Chondrocyte (in vitro differentiated cells): ENCODE measurements at regions not wholly inside any gene's neighbourhood (a gene's known extent, or its start where the extent isn't known, plus 50 kb on each side); places are given as distances from the start of the nearest gene placed in this dataset.
A peak's percentile ranks its signal among the peaks of the same experiment; 100 is the strongest.

Source experiments
- DNase-seq: peaks from one replicate; pipeline ENCODE4 v3.0.0; 2021; ENCODE audit warnings: mixed read lengths, low spot score
- H3K27ac Mint-ChIP-seq: one replicate; pipeline ENCODE4 v1.8.0; 2021; ENCODE audit warnings: mild to moderate bottlenecking, moderate library complexity, mixed read lengths; ENCODE audit not compliant: unreplicated experiment
- H3K27me3 Mint-ChIP-seq: 2 replicates; pipeline ENCODE4 v1.8.0; 2021; ENCODE audit warnings: low read depth, mixed read lengths
- H3K36me3 Mint-ChIP-seq: 2 replicates; pipeline ENCODE4 v1.8.0; 2021; ENCODE audit warnings: low read depth, mixed read lengths
- H3K4me1 Mint-ChIP-seq: 2 replicates; pipeline ENCODE4 v1.8.0; 2021; ENCODE audit warnings: low read depth, mild to moderate bottlenecking, mixed read lengths
- H3K4me3 Mint-ChIP-seq: one replicate; pipeline ENCODE4 v1.8.0; 2021; ENCODE audit warnings: mild to moderate bottlenecking, moderate library complexity, mixed read lengths; ENCODE audit not compliant: unreplicated experiment
- H3K9me3 Mint-ChIP-seq: 2 replicates; pipeline ENCODE4 v1.8.0; 2021; ENCODE audit warnings: low read depth, mixed read lengths
- TF ChIP-seq, protein P1 (sequence below): fragments of 200-600 bp; sonication (generic); IDR thresholded peaks from 2 replicates; pipeline ENCODE4 v1.5.0; 2021; ENCODE audit warnings: antibody characterized with exemption, mild to moderate bottlenecking, moderate library complexity

- H3K9me3 Mint-ChIP-seq = peaks cover 6% of the 10 kb centered on the region
These were observed 745.0 kb downstream of the PRELID2 start for GRCh38 chr5:145090115-145090514.

GRCh38 chr5:145084834-145085233 lies 750.3 kb downstream of the PRELID2 start:
- Mint-ChIP-seq H3K27me3 (peaks cover 12% of the 10 kb centered on the region), H3K9me3 (peaks cover 5% of the 10 kb centered on the region)

More at GRCh38 chr5:145090115-145090514, 745.0 kb downstream of the PRELID2 start:
- Mint-ChIP-seq H3K27ac (no peak overlapping the region), H3K4me1 (no peaks in the 10 kb centered on the region), H3K36me3 (no peaks in the 10 kb centered on the region), H3K4me3 (no peak overlapping the region), H3K27me3 (peaks cover 9% of the 10 kb centered on the region)
- no peak for DNase-seq
- TF ChIP-seq, protein P1, sequence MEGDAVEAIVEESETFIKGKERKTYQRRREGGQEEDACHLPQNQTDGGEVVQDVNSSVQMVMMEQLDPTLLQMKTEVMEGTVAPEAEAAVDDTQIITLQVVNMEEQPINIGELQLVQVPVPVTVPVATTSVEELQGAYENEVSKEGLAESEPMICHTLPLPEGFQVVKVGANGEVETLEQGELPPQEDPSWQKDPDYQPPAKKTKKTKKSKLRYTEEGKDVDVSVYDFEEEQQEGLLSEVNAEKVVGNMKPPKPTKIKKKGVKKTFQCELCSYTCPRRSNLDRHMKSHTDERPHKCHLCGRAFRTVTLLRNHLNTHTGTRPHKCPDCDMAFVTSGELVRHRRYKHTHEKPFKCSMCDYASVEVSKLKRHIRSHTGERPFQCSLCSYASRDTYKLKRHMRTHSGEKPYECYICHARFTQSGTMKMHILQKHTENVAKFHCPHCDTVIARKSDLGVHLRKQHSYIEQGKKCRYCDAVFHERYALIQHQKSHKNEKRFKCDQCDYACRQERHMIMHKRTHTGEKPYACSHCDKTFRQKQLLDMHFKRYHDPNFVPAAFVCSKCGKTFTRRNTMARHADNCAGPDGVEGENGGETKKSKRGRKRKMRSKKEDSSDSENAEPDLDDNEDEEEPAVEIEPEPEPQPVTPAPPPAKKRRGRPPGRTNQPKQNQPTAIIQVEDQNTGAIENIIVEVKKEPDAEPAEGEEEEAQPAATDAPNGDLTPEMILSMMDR = no peak

GRCh38 chr5:145077028-145077427 lies 758.1 kb downstream of the PRELID2 start:
- Mint-ChIP-seq H3K27ac (no peak overlapping the region), H3K27me3 (peaks cover 3% of the 10 kb centered on the region), H3K4me1 (no peaks in the 10 kb centered on the region), H3K9me3 (no peaks in the 10 kb centered on the region), H3K36me3 (no peaks in the 10 kb centered on the region), H3K4me3 (no peak overlapping the region)
- peak; percentile 64 for DNase-seq
- TF ChIP-seq, protein P1 = no peak

More at GRCh38 chr5:145084834-145085233, 750.3 kb downstream of the PRELID2 start:
- no peaks in the 10 kb centered on the region for H3K4me1 Mint-ChIP-seq
- no peak overlapping the region for H3K4me3 Mint-ChIP-seq
- H3K27ac Mint-ChIP-seq = no peak overlapping the region
- H3K36me3 Mint-ChIP-seq = no peaks in the 10 kb centered on the region
- TF ChIP-seq, protein P1 = no peak
- DNase-seq = no peak

DNA sequence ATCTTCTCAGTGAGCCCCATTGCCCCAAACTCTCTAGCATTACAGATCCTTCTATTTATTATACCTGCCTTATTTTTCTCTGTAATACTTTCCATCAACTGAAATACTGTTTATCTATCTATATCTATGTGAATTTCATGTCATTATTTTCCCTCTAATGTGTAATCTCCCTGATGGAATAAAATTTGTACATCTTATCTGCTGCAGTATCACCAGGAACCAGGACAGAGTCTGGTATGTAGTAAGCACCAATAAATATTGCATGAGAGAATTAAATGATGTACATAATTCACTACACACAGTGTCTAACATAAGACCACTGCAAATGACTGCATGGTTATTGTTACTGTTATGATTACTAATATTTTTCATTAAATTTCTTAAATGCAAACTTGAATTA lies 759.1 kb downstream of the PRELID2 start:
- Mint-ChIP-seq H3K36me3 (no peaks in the 10 kb centered on the region), H3K27ac (no peak overlapping the region), H3K27me3 (peaks cover 3% of the 10 kb centered on the region), H3K9me3 (no peaks in the 10 kb centered on the region), H3K4me3 (no peak overlapping the region), H3K4me1 (no peaks in the 10 kb centered on the region)
- TF ChIP-seq, protein P1 = no peak
- DNase-seq = no peak

DNA sequence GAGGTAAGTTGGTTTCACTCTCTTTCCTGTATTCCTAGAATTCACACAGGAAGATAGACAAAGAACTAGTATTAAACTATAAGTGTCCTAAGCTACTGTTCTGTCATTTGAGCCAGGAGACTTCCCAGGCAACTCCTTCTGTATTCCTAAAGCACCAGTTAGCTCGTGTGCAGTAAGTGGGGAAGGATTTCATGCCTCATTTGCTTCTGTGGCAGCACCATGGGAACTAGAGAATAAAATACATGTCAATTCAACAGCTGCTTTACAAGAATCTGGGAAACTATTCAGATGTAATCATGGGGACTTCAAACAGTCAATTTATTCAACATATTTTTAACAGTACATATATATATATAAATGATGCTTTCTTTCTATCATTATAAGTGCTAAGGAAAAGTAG lies 762.3 kb downstream of the PRELID2 start:
- no peaks in the 10 kb centered on the region for H3K4me1 Mint-ChIP-seq
- H3K36me3 Mint-ChIP-seq = no peaks in the 10 kb centered on the region
- TF ChIP-seq, protein P1 = no peak
- H3K4me3 Mint-ChIP-seq = no peak overlapping the region
- H3K27ac Mint-ChIP-seq = no peak overlapping the region
- H3K9me3 Mint-ChIP-seq = no peaks in the 10 kb centered on the region
- DNase-seq = no peak
- H3K27me3 Mint-ChIP-seq = peaks cover 3% of the 10 kb centered on the region
